ENCODE measurements at regions not wholly inside any gene's neighbourhood (a gene's known extent, or its start where the extent isn't known, plus 50 kb on each side); places are given as distances from the start of the nearest gene placed in this dataset.
A peak's percentile ranks its signal among the peaks of the same experiment; 100 is the strongest.

- DNase-seq (no peak), ATAC-seq (no peak)
- Histone ChIP-seq H3K4me1 (peaks cover 0 to 7% (median 0%) of the 10 kb centered on the region in 4 donors), H3K27ac (no peak overlapping the region), H3K9me3 (no peaks in the 10 kb centered on the region), H3K36me3 (no peaks in the 10 kb centered on the region), H3K27me3 (no peaks in the 10 kb centered on the region), H3K4me3 (no peak overlapping the region)
- WGBS (ENCODE audit: insufficient coverage, low coverage, low lambda C conversion rate, missing lambda C conversion rate) = 78% methylated on average over 6 of the region's 6 CpGs
- TF ChIP-seq POLR2A (IDR thresholded peaks at IDR 0.05) (no peak), CTCF (IDR thresholded peaks at IDR 0.05) (no peak)
- intact Hi-C loops (cut with DNase I) = no loop called here
These were observed 600.1 kb downstream of the INSC start for GRCh38 chr11:15714641-15715399.

GRCh38 chr11:15716550-15716949 lies 601.8 kb downstream of the INSC start:
- H3K4me3 ChIP-seq = no peak overlapping the region
- no peaks in the 10 kb centered on the region for H3K27me3 ChIP-seq
- intact Hi-C loops (cut with DNase I) = no loop called here
- WGBS (ENCODE audit: insufficient coverage, low coverage, low lambda C conversion rate, missing lambda C conversion rate) = no CpG with 5 or more reads among the region's 2 CpGs
- DNase-seq = no peak
- no peaks in the 10 kb centered on the region for H3K36me3 ChIP-seq
- H3K4me1 ChIP-seq = no peaks in the 10 kb centered on the region
- H3K9me3 ChIP-seq = no peaks in the 10 kb centered on the region
- no peak overlapping the region for H3K27ac ChIP-seq
- ATAC-seq = peak in 1 of 4 donors; percentile 58
- TF ChIP-seq POLR2A (IDR thresholded peaks at IDR 0.05) (no peak), CTCF (IDR thresholded peaks at IDR 0.05) (no peak)

- WGBS (ENCODE audit: insufficient coverage, low coverage, low lambda C conversion rate, missing lambda C conversion rate) = 92% methylated on average over 3 of the region's 5 CpGs
- ATAC-seq (no peak), DNase-seq (no peak)
- H3K36me3 ChIP-seq = no peaks in the 10 kb centered on the region
- H3K27ac ChIP-seq = no peak overlapping the region
- H3K4me3 ChIP-seq = no peak overlapping the region
- intact Hi-C loops (cut with DNase I) = no loop called here
- TF ChIP-seq POLR2A (IDR thresholded peaks at IDR 0.05) (no peak), CTCF (IDR thresholded peaks at IDR 0.05) (no peak)
- H3K27me3 ChIP-seq = no peaks in the 10 kb centered on the region
- H3K9me3 ChIP-seq = no peaks in the 10 kb centered on the region
- peaks cover 0 to 22% (median 6%) of the 10 kb centered on the region in 4 donors for H3K4me1 ChIP-seq
These were observed 605.7 kb downstream of the INSC start for GRCh38 chr11:15720460-15720859.

- Histone ChIP-seq H3K4me3 (no peak overlapping the region), H3K4me1 (peaks cover 0 to 52% (median 16%) of the 10 kb centered on the region in 4 donors), H3K27ac (no peak overlapping the region), H3K36me3 (no peaks in the 10 kb centered on the region), H3K9me3 (no peaks in the 10 kb centered on the region), H3K27me3 (no peaks in the 10 kb centered on the region)
- DNase-seq (no peak), ATAC-seq (no peak)
- TF ChIP-seq POLR2A (IDR thresholded peaks at IDR 0.05) = no peak
- no peak for TF ChIP-seq CTCF (IDR thresholded peaks at IDR 0.05)
- intact Hi-C loops (cut with DNase I) = no loop called here
These were observed 609.2 kb downstream of the INSC start for GRCh38 chr11:15723966-15724365.

Measured in right lobe of liver (tissue), 6 donors.